ENCODE measurements at regions not wholly inside any gene's neighbourhood (a gene's known extent, or its start where the extent isn't known, plus 50 kb on each side); places are given as distances from the start of the nearest gene placed in this dataset.

GRCh38 chr4:123262080-123262479, 134.5 kb upstream of the SPRY1 start:
- 100% methylated on average over 2 of the region's 3 CpGs for WGBS (ENCODE audit: insufficient coverage)
- Mint-ChIP-seq H3K4me3 (no peak overlapping the region), H3K9me3 (no peaks in the 10 kb centered on the region), H3K27ac (no peak overlapping the region), H3K27me3 (ENCODE audit: low read depth in 2 of 2) (no peaks in the 10 kb centered on the region), H3K4me1 (peaks cover 20 to 23% of the 10 kb centered on the region in 2 donors), H3K36me3 (no peaks in the 10 kb centered on the region)
- no peaks in the 10 kb centered on the region for H3K9me3 ChIP-seq (ENCODE audit: control insufficient read depth, insufficient read depth, low read length)
- H3K27ac ChIP-seq (ENCODE audit: low read length): no peak overlapping the region
- TF ChIP-seq CTCF (IDR thresholded peaks at IDR 0.05): no peak
- H3K4me3 ChIP-seq (ENCODE audit: low read length): no peak overlapping the region
- no peak for ATAC-seq
- no peak for DNase-seq
- H3K36me3 ChIP-seq (ENCODE audit: control insufficient read depth, insufficient read depth, low read length): no peaks in the 10 kb centered on the region
- intact Hi-C loops (cut with micrococcal nuclease): no loop called here
- no peaks in the 10 kb centered on the region for H3K4me1 ChIP-seq (ENCODE audit: control insufficient read depth, insufficient read depth, low read length)
- H3K27me3 ChIP-seq (ENCODE audit: control insufficient read depth, insufficient read depth, low read length): no peaks in the 10 kb centered on the region

- Mint-ChIP-seq H3K27ac (no peak overlapping the region), H3K4me1 (peaks cover 2 to 3% of the 10 kb centered on the region in 2 donors), H3K9me3 (no peaks in the 10 kb centered on the region), H3K36me3 (no peaks in the 10 kb centered on the region), H3K27me3 (ENCODE audit: low read depth in 2 of 2) (no peaks in the 10 kb centered on the region), H3K4me3 (no peak overlapping the region)
- H3K36me3 ChIP-seq (ENCODE audit: control insufficient read depth, insufficient read depth, low read length): no peaks in the 10 kb centered on the region
- no peak overlapping the region for H3K27ac ChIP-seq (ENCODE audit: low read length)
- ATAC-seq: no peak
- WGBS (ENCODE audit: insufficient coverage): 100% methylated on average over 1 of the region's 1 CpG
- intact Hi-C loops (cut with micrococcal nuclease): no loop called here
- H3K9me3 ChIP-seq (ENCODE audit: control insufficient read depth, insufficient read depth, low read length): no peaks in the 10 kb centered on the region
- H3K4me3 ChIP-seq (ENCODE audit: low read length): no peak overlapping the region
- no peaks in the 10 kb centered on the region for H3K27me3 ChIP-seq (ENCODE audit: control insufficient read depth, insufficient read depth, low read length)
- H3K4me1 ChIP-seq (ENCODE audit: control insufficient read depth, insufficient read depth, low read length): no peaks in the 10 kb centered on the region
- TF ChIP-seq CTCF (IDR thresholded peaks at IDR 0.05): no peak
- DNase-seq: no peak
Measured at GRCh38 chr4:123265443-123265842, 131.2 kb upstream of the SPRY1 start.

GRCh38 chr4:123266221-123266620, 130.4 kb upstream of the SPRY1 start:
- H3K4me1 ChIP-seq (ENCODE audit: control insufficient read depth, insufficient read depth, low read length): no peaks in the 10 kb centered on the region
- TF ChIP-seq CTCF (IDR thresholded peaks at IDR 0.05): no peak
- H3K4me1 Mint-ChIP-seq: no peaks in the 10 kb centered on the region

GRCh38 chr4:123278755-123279154, 117.8 kb upstream of the SPRY1 start:
- intact Hi-C loops (cut with micrococcal nuclease): no loop called here
- no peak overlapping the region for H3K4me3 Mint-ChIP-seq
- Histone ChIP-seq H3K4me3 (ENCODE audit: low read length) (no peak overlapping the region), H3K4me1 (ENCODE audit: control insufficient read depth, insufficient read depth, low read length) (no peaks in the 10 kb centered on the region), H3K9me3 (ENCODE audit: control insufficient read depth, insufficient read depth, low read length) (no peaks in the 10 kb centered on the region), H3K27me3 (ENCODE audit: control insufficient read depth, insufficient read depth, low read length) (no peaks in the 10 kb centered on the region), H3K36me3 (ENCODE audit: control insufficient read depth, insufficient read depth, low read length) (no peaks in the 10 kb centered on the region), H3K27ac (ENCODE audit: low read length) (no peak overlapping the region)
- peaks cover 13 to 25% of the 10 kb centered on the region in 2 donors for H3K4me1 Mint-ChIP-seq
- no peak for ATAC-seq
- no peak for DNase-seq
- H3K27ac Mint-ChIP-seq: no peak overlapping the region
- H3K36me3 Mint-ChIP-seq: peaks cover 12% of the 10 kb centered on the region
- no peaks in the 10 kb centered on the region for H3K9me3 Mint-ChIP-seq
- 100% methylated on average over 3 of the region's 3 CpGs for WGBS (ENCODE audit: insufficient coverage)
- peaks cover 0 to under 1% of the 10 kb centered on the region in 2 donors for H3K27me3 Mint-ChIP-seq (ENCODE audit: low read depth in 2 of 2)
- TF ChIP-seq CTCF (IDR thresholded peaks at IDR 0.05): no peak

More at GRCh38 chr4:123266221-123266620, 130.4 kb upstream of the SPRY1 start:
- Histone ChIP-seq H3K36me3 (ENCODE audit: control insufficient read depth, insufficient read depth, low read length) (no peaks in the 10 kb centered on the region), H3K9me3 (ENCODE audit: control insufficient read depth, insufficient read depth, low read length) (no peaks in the 10 kb centered on the region), H3K27me3 (ENCODE audit: control insufficient read depth, insufficient read depth, low read length) (no peaks in the 10 kb centered on the region), H3K27ac (ENCODE audit: low read length) (no peak overlapping the region), H3K4me3 (ENCODE audit: low read length) (no peak overlapping the region)
- ATAC-seq (no peak), DNase-seq (no peak)
- no peak overlapping the region for H3K27ac Mint-ChIP-seq
- no peak overlapping the region for H3K4me3 Mint-ChIP-seq
- no peaks in the 10 kb centered on the region for H3K9me3 Mint-ChIP-seq
- no peaks in the 10 kb centered on the region for H3K36me3 Mint-ChIP-seq
- no peaks in the 10 kb centered on the region for H3K27me3 Mint-ChIP-seq (ENCODE audit: low read depth in 2 of 2)
- intact Hi-C loops (cut with micrococcal nuclease): no loop called here

All from natural killer cell (primary cell).